Endothelial cell (in vitro differentiated cells): ENCODE measurements at regions not wholly inside any gene's neighbourhood (a gene's known extent, or its start where the extent isn't known, plus 50 kb on each side); places are given as distances from the start of the nearest gene placed in this dataset.

Experiments used
- DNase-seq: peaks from one replicate; pipeline ENCODE4 v3.0.0; 2021; ENCODE audit warnings: low spot score
- H3K27ac Mint-ChIP-seq: one replicate; pipeline ENCODE4 v1.8.0; 2021; ENCODE audit warnings: mixed read lengths, inconsistent platforms; ENCODE audit not compliant: unreplicated experiment
- H3K27me3 Mint-ChIP-seq: one replicate; pipeline ENCODE4 v1.8.0; 2021; ENCODE audit warnings: mild to moderate bottlenecking, moderate library complexity, mixed read lengths, inconsistent platforms; ENCODE audit not compliant: unreplicated experiment
- H3K36me3 Mint-ChIP-seq: one replicate; pipeline ENCODE4 v1.8.0; 2021; ENCODE audit warnings: mild to moderate bottlenecking, low read depth, mixed read lengths, inconsistent platforms; ENCODE audit not compliant: unreplicated experiment
- H3K4me1 Mint-ChIP-seq: one replicate; pipeline ENCODE4 v1.8.0; 2021; ENCODE audit warnings: mild to moderate bottlenecking, mixed read lengths, inconsistent platforms; ENCODE audit not compliant: unreplicated experiment
- H3K4me3 Mint-ChIP-seq: one replicate; pipeline ENCODE4 v1.8.0; 2021; ENCODE audit warnings: mild to moderate bottlenecking, mixed read lengths, inconsistent platforms; ENCODE audit not compliant: unreplicated experiment
- H3K9me3 Mint-ChIP-seq: one replicate; pipeline ENCODE4 v1.8.0; 2021; ENCODE audit warnings: mixed read lengths, inconsistent platforms; ENCODE audit not compliant: unreplicated experiment
- TF ChIP-seq, protein P1 (sequence below): fragments of 200-600 bp; sonication (generic); IDR thresholded peaks from one replicate; pipeline ENCODE4 v1.5.0; 2021; ENCODE audit warnings: antibody characterized with exemption; ENCODE audit not compliant: unreplicated experiment

DNA sequence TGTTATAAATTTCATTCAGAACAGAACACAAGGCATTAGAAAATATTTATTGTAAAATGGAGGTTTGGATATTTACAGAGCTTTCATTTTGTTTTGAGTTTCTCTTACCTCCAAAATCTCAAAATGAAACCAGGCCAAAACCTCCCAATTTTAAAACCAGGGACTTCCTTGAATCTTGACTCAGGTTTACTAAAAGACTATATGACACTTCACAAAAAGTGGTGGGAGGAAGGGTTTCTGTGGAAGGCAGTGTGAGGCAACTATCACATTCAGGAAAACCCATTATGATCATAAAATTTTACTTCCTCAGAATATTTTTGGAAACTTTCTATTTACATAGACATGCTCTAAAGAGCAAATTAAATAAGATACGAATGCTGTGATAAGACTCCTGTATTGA lies 205.8 kb upstream of the EOMES start:
- Mint-ChIP-seq H3K9me3 (no peaks in the 10 kb centered on the region), H3K27me3 (peaks cover 2% of the 10 kb centered on the region), H3K4me3 (no peak overlapping the region), H3K4me1 (no peaks in the 10 kb centered on the region), H3K27ac (no peak overlapping the region), H3K36me3 (no peaks in the 10 kb centered on the region)
- TF ChIP-seq, protein P1, sequence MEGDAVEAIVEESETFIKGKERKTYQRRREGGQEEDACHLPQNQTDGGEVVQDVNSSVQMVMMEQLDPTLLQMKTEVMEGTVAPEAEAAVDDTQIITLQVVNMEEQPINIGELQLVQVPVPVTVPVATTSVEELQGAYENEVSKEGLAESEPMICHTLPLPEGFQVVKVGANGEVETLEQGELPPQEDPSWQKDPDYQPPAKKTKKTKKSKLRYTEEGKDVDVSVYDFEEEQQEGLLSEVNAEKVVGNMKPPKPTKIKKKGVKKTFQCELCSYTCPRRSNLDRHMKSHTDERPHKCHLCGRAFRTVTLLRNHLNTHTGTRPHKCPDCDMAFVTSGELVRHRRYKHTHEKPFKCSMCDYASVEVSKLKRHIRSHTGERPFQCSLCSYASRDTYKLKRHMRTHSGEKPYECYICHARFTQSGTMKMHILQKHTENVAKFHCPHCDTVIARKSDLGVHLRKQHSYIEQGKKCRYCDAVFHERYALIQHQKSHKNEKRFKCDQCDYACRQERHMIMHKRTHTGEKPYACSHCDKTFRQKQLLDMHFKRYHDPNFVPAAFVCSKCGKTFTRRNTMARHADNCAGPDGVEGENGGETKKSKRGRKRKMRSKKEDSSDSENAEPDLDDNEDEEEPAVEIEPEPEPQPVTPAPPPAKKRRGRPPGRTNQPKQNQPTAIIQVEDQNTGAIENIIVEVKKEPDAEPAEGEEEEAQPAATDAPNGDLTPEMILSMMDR = no peak
- no peak for DNase-seq

DNA sequence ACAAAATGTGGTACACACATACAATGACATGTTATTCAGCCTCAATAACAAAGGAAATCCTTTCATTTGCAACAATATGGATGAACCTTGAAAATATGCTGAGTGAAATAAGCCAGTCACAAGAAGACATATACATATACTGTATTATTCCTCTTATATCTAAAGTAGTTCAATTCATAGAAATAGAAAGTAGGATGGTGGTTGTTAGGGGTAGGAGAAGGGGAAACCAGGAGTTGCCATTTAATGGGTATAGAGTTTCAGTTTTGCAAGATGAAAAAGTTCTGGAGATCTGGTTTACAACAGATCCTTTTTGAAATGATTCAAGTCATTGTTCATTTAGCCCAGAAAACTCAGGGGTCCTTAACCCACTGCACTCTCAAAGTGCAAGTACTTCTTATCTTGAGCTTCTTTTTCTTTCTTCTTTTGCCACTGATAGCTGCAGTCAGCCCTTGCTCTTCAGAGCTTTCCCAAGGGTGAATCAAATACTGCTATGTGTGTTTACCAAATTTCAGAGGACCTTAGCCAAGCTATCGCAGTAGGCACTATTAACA lies 208.0 kb upstream of the EOMES start:
- DNase-seq = no peak
- peaks cover 2% of the 10 kb centered on the region for H3K27me3 Mint-ChIP-seq
- no peaks in the 10 kb centered on the region for H3K36me3 Mint-ChIP-seq
- H3K27ac Mint-ChIP-seq = no peak overlapping the region
- H3K4me3 Mint-ChIP-seq = no peak overlapping the region
- H3K9me3 Mint-ChIP-seq = no peaks in the 10 kb centered on the region
- H3K4me1 Mint-ChIP-seq = no peaks in the 10 kb centered on the region
- TF ChIP-seq, protein P1 = no peak

DNA sequence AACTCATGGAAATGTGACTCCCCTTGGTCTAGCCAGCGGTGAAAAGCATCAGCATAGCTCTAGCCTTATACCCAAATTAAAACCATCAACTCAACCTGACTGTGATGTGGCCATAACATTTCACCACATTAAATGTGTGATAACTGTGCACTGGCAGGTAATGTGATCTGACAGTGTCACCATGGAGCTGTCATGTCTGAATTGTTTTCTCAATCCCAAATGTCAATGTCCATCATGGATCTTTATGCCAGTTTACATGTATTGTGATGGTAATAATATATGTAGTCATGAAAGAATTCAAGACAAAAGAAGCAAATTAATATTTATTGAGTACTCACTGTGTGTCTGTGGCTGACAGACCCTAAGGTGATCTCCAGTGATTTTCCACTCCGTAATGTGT lies 213.4 kb upstream of the EOMES start:
- Mint-ChIP-seq H3K27ac (no peak overlapping the region), H3K4me1 (no peaks in the 10 kb centered on the region)

DNA sequence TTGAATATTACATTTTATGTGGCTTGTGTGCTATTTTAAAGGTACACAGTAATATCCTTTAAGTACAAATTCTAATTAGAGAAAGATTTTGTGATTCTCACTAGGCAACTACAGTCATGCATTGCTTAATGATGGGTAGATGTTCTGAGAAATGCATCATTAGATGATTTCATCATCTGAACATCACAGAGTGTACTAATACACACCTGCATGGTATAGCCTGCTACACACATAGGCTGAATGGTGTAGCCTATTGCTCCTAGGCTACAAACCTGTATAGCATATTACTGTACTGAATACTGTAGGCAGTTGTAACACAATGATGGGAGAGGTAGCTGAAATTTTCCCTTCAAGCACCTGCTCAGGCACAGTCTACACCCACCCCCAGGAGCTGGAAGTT lies 217.4 kb upstream of the EOMES start:
- Mint-ChIP-seq H3K4me1 (no peaks in the 10 kb centered on the region), H3K9me3 (no peaks in the 10 kb centered on the region), H3K36me3 (no peaks in the 10 kb centered on the region), H3K4me3 (no peak overlapping the region), H3K27ac (no peak overlapping the region), H3K27me3 (no peaks in the 10 kb centered on the region)
- TF ChIP-seq, protein P1 = no peak
- no peak for DNase-seq

More for the DNA sequence above, 213.4 kb upstream of the EOMES start:
- no peaks in the 10 kb centered on the region for H3K9me3 Mint-ChIP-seq
- no peaks in the 10 kb centered on the region for H3K36me3 Mint-ChIP-seq
- no peak overlapping the region for H3K4me3 Mint-ChIP-seq
- TF ChIP-seq, protein P1 = no peak
- no peaks in the 10 kb centered on the region for H3K27me3 Mint-ChIP-seq
- no peak for DNase-seq

DNA sequence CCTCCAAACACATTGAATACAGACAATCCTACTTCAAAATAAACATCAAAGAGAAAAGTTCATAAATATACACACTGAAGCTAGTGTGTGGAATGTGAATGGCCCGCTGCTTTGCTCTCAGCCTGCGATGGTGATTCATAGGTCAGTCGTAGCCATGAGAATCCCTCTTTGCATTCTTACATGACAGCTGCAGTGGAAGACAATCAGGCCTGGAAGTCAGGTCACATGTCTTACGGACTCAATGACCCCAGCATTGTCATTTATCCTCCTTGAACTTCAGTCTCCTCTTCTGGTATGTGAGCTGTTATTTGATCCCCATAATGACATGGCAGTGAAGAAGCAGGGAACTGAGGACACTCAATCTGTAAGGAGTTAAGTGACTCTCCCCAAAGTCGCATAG lies 217.8 kb upstream of the EOMES start:
- Mint-ChIP-seq H3K9me3 (no peaks in the 10 kb centered on the region), H3K4me1 (no peaks in the 10 kb centered on the region), H3K4me3 (no peak overlapping the region), H3K27ac (no peak overlapping the region), H3K27me3 (no peaks in the 10 kb centered on the region), H3K36me3 (no peaks in the 10 kb centered on the region)
- TF ChIP-seq, protein P1 = no peak
- DNase-seq = no peak
